K562 (cell line): ENCODE measurements at regions not wholly inside any gene's neighbourhood (a gene's known extent, or its start where the extent isn't known, plus 50 kb on each side); places are given as distances from the start of the nearest gene placed in this dataset.

Experiments used
- ADNP ChIP-seq: fragments of 200-800 bp; sonication (Bioruptor generic); IDR thresholded peaks from 2 replicates; pipeline ENCODE4 v1.6.1; 2016; ENCODE audit warnings: missing genetic modification characterization, missing compliant biosample characterization
- ARHGAP35 ChIP-seq: fragments of 450-650 bp; IDR thresholded peaks from 2 replicates; pipeline ENCODE4 v1.6.1; 2018; ENCODE audit not compliant: partially characterized antibody
- ASH1L ChIP-seq: fragments of 450-650 bp; IDR thresholded peaks from 2 replicates; pipeline ENCODE4 v1.6.1; 2018; ENCODE audit warnings: borderline replicate concordance, mild to moderate bottlenecking, low read depth; ENCODE audit not compliant: partially characterized antibody
- E2F3 ChIP-seq: fragments of 250-450 bp; sonication (Bioruptor Pico); IDR thresholded peaks from 2 replicates; pipeline ENCODE4 v1.4.0; 2020; ENCODE audit warnings: mild to moderate bottlenecking
- EP400 ChIP-seq: fragments of 450-650 bp; IDR thresholded peaks from 2 replicates; pipeline ENCODE4 v1.6.1; 2017; ENCODE audit warnings: antibody characterized with exemption, mild to moderate bottlenecking, moderate library complexity
- ESRRA ChIP-seq: fragments of 450-650 bp; IDR thresholded peaks from 2 replicates; pipeline ENCODE4 v1.6.1; 2014; ENCODE audit warnings: low read depth, mild to moderate bottlenecking, moderate library complexity, borderline replicate concordance
- GABPA ChIP-seq: fragments of 200-800 bp; sonication (Bioruptor generic); conservative IDR thresholded peaks from 2 replicates; pipeline ENCODE4 v1.6.1; 2016; ENCODE audit warnings: low read depth, missing genetic modification characterization, missing compliant biosample characterization
- GATA2 ChIP-seq: sonication (generic); formaldehyde crosslinking; IDR thresholded peaks from 2 replicates; pipeline ENCODE4 v1.4.0; 2020; ENCODE audit warnings: mild to moderate bottlenecking, missing genetic modification reagents
- HLTF ChIP-seq: fragments of 450-650 bp; IDR thresholded peaks from 2 replicates; pipeline ENCODE4 v1.6.1; 2016
- HMGN3 ChIP-seq: IDR thresholded peaks from 2 replicates; pipeline ENCODE4 v1.6.1; 2011; ENCODE audit warnings: borderline replicate concordance, low read depth, mild to moderate bottlenecking, mixed read lengths, low read length; ENCODE audit not compliant: insufficient read length; ENCODE audit errors: extremely low read depth
- HNRNPUL1 ChIP-seq: fragments of 200-400 bp; formaldehyde crosslinking; IDR thresholded peaks from 2 replicates; pipeline ENCODE4 v1.6.1; 2017; ENCODE audit warnings: low read length
- HSF4 ChIP-seq: fragments of 250-450 bp; sonication (Bioruptor Pico); IDR thresholded peaks from 2 replicates; pipeline ENCODE4 v2.1.2; 2022; ENCODE audit warnings: mild to moderate bottlenecking, moderate library complexity, borderline replicate concordance
- IFI16 ChIP-seq: fragments of 250-450 bp; sonication (Bioruptor Pico); IDR thresholded peaks from 2 replicates; pipeline ENCODE4 v2.1.2; 2022; ENCODE audit warnings: mild to moderate bottlenecking, inconsistent platforms
- IRF1 ChIP-seq: sonication (generic); formaldehyde crosslinking; IDR thresholded peaks from 2 replicates; pipeline ENCODE4 v1.8.0; 2022; ENCODE audit warnings: missing genetic modification reagents, mild to moderate bottlenecking, borderline replicate concordance
- KDM4B ChIP-seq, 2 experiments: fragments of 450-650 bp in 1 of 2; sonication (generic) in 1 of 2; IDR thresholded peaks; 2 replicates each; pipeline ENCODE4 v1.6.1; 2016 to 2017; ENCODE audit warnings: borderline replicate concordance in 2 of 2, antibody characterized with exemption in 1 of 2, low read depth in 1 of 2, mild to moderate bottlenecking in 1 of 2
- KDM5B ChIP-seq: fragments of 200-600 bp; sonication (generic); IDR thresholded peaks from 2 replicates; pipeline ENCODE4 v1.6.1; 2012; ENCODE audit warnings: low read depth, mild to moderate bottlenecking, moderate library complexity, low read length, control low read depth, inconsistent platforms; ENCODE audit not compliant: insufficient replicate concordance
- KHSRP ChIP-seq: fragments of 450-650 bp; IDR thresholded peaks from 2 replicates; pipeline ENCODE4 v1.6.1; 2017
- MAFF ChIP-seq: IDR thresholded peaks from 2 replicates; pipeline ENCODE4 v1.6.1; 2012; ENCODE audit warnings: low read length, improper control_type of control experiment
- MTF1 ChIP-seq: fragments of 250-450 bp; sonication (Bioruptor Pico); IDR thresholded peaks from 2 replicates; pipeline ENCODE4 v1.9.0; 2021; ENCODE audit warnings: moderate library complexity, mild to moderate bottlenecking, inconsistent platforms, borderline replicate concordance
- MYC ChIP-seq, 2 experiments: fragments of 250-450 bp in 1 of 2; sonication (Bioruptor Pico) in 1 of 2; IDR thresholded peaks; 2 replicates each; pipeline versions ENCODE4 v1.5.1 to v1.6.1; 2012 to 2021; ENCODE audit warnings: low read depth in 2 of 2, borderline replicate concordance in 1 of 2, improper control_type of control experiment in 1 of 2, low read length in 1 of 2, mild to moderate bottlenecking in 1 of 2, moderate library complexity in 1 of 2
- NUFIP1 ChIP-seq: fragments of 450-650 bp; IDR thresholded peaks from 2 replicates; pipeline ENCODE4 v1.6.1; 2018; ENCODE audit not compliant: partially characterized antibody
- PATZ1 ChIP-seq: fragments of 250-450 bp; sonication (Bioruptor Pico); IDR thresholded peaks from 2 replicates; pipeline ENCODE4 v1.5.0; 2020; ENCODE audit warnings: mild to moderate bottlenecking, borderline replicate concordance
- PCBP2 ChIP-seq: fragments of 200-400 bp; formaldehyde crosslinking; IDR thresholded peaks from 2 replicates; pipeline ENCODE4 v1.6.1; 2018; ENCODE audit warnings: low read length, low read depth, mild to moderate bottlenecking, moderate library complexity; ENCODE audit not compliant: poor library complexity, severe bottlenecking
- SNAPC5 ChIP-seq: fragments of 250-450 bp; sonication (Bioruptor Pico); IDR thresholded peaks from 2 replicates; pipeline ENCODE4 v1.8.0; 2021; ENCODE audit warnings: moderate library complexity, mild to moderate bottlenecking, inconsistent platforms
- ZBTB7A ChIP-seq: IDR thresholded peaks from 2 replicates; pipeline ENCODE4 v1.6.1; 2011; ENCODE audit warnings: low read depth, mild to moderate bottlenecking, low read length, moderate library complexity, borderline replicate concordance; ENCODE audit not compliant: control insufficient read depth
- ZKSCAN1 ChIP-seq: fragments of 150-350 bp; IDR thresholded peaks from 2 replicates; pipeline ENCODE4 v1.6.1; 2016; ENCODE audit warnings: low read depth, low read length
- ZNF212 ChIP-seq: fragments of 450-650 bp; formaldehyde crosslinking; IDR thresholded peaks from 2 replicates; pipeline ENCODE4 v1.4.0; 2020; ENCODE audit warnings: mild to moderate bottlenecking
- ZNF668 ChIP-seq: fragments of 250-450 bp; sonication (Bioruptor Pico); IDR thresholded peaks from 2 replicates; pipeline ENCODE4 v1.8.0; 2022; ENCODE audit warnings: mild to moderate bottlenecking, inconsistent platforms

GRCh38 chr12:123089631-123090353 lies 61.1 kb downstream of the PITPNM2 start (continued):
- TF ChIP-seq IRF1 (CRISPR knock-in tag): no peak
- TF ChIP-seq ZNF212 (CRISPR knock-in tag): no peak
- TF ChIP-seq KDM4B (IDR thresholded peaks at IDR 0.05; ENCODE audit: borderline replicate concordance in 2 of 2, low read depth in 1 of 2): no peak
- TF ChIP-seq KDM5B: no peak
- TF ChIP-seq HLTF: no peak
- no peak for TF ChIP-seq MYC (IDR thresholded peaks at IDR 0.05; ENCODE audit: low read depth, low read length)
- TF ChIP-seq MYC (CRISPR knock-in tag; IDR thresholded peaks at IDR 0.05; ENCODE audit: borderline replicate concordance, low read depth): no peak
- no peak for TF ChIP-seq MAFF
- no peak; the same call in 1 of the 2 replicates for TF ChIP-seq EP400
- TF ChIP-seq ZNF668: no peak
- no peak for TF ChIP-seq NUFIP1
- no peak for TF ChIP-seq SNAPC5 (CRISPR knock-in tag)
- no peak for TF ChIP-seq ZKSCAN1
- no peak for TF ChIP-seq PCBP2
- TF ChIP-seq KHSRP: no peak
- peak; percentile 79; the same call in 1 of the 2 replicates for TF ChIP-seq ZBTB7A
- TF ChIP-seq HSF4 (CRISPR knock-in tag): no peak
- TF ChIP-seq IFI16: no peak
- no peak for TF ChIP-seq PATZ1 (CRISPR knock-in tag)
- TF ChIP-seq ADNP (tag): no peak
- TF ChIP-seq ESRRA: no peak
- no peak for TF ChIP-seq MTF1 (CRISPR knock-in tag)
- TF ChIP-seq HMGN3: no peak
- no peak for TF ChIP-seq ASH1L
- TF ChIP-seq GABPA (tag): no peak
- no peak for TF ChIP-seq HNRNPUL1
- TF ChIP-seq ARHGAP35: no peak
- peak; percentile 52 for TF ChIP-seq GATA2 (CRISPR knock-in tag)
- TF ChIP-seq E2F3: no peak
